NCI-H2227 treated with DMSO at 0.1 percent for 48 hours (cell line): ENCODE measurements at regions not wholly inside any gene's neighbourhood (a gene's known extent, or its start where the extent isn't known, plus 50 kb on each side); places are given as distances from the start of the nearest gene placed in this dataset.

Experiments
- DNase-seq: peaks from one replicate; lab custom pipeline; 2025; lab: John Stamatoyannopoulos, UW

DNA sequence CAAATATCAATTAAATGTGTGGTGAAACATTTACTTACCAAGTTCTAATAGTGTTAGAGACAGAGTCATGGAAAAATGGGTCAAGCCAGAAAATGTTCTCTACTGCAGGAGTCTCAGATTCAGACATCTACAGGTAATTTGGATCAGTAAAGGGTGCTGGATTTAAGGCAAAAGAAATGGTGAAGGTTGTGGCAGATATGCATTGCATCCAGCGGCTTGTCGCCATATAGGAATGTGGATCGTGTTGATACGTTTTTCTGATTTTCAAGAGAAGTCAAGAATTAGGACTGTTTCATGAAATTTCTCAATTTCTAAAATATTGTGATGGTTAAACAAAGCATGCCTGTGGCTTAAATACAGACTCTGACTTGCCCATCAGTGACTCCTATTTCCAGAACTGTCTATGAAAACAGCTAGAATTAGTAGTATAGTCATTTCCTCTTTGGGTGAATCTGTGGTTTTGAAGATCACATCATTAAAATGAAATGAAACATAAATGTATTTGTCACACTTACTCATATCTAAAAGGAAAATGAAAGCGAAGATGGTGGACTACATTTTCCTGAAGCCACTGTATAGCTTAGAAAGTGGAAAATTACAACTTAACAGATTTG, 110.1 kb upstream of the VEGFC start:
- DNase-seq = no peak

DNA sequence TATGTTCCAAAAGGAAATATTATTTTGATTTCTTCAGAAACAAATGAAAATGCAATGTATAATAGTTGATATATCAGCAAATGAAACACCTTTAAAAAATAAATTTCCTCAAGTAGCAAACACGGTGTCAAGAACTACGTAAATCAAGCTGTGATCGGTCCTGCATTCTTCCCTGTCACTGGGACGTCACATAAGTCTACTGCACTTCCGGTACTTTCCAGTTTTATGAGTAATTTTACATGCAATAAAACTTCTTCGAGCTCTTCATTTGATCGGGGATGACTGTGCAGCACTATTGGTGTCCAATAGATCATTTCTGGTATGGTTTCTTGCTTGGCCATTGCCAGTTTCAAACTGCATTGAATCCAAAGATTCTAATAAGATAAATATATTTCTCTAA, 114.0 kb upstream of the VEGFC start:
- no peak for DNase-seq

DNA sequence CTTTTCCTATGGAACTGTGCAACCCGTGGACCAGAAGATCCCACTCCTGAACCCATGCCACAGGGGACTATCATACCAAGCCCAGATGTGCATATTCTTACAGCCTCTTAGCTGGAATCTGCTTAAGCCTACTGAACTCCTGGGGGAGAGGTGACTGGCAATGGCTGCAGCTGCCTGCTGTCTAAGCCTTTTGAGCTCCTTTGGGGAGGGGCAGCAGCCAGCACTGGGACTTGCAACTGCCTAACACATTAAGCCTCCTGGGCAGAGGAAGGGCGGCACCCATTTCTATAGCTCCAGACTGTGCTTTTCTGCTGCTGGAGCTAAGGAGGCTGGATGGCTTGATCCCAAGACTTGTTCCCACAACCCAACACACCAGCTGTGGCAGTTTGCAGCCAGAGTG, 117.9 kb upstream of the VEGFC start:
- DNase-seq = no peak

DNA sequence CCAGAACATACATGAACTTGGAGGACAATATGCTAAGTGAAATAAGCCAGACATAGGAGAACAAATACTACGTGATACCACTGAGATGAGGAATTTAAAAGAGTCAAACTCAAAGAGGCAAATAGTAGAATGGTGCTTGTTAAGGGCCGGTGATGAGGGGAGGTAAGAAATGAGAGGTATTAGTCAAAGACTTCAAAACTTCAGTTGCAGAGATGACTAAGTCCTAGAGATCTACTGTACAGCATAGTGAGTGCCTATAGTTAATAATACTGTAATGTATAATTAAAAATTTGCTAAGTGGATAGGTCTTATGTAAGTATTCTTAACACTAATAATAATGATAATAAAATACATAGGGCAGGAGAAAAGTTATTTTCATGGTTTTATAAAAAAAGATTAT, 126.9 kb upstream of the VEGFC start:
- no peak for DNase-seq

DNA sequence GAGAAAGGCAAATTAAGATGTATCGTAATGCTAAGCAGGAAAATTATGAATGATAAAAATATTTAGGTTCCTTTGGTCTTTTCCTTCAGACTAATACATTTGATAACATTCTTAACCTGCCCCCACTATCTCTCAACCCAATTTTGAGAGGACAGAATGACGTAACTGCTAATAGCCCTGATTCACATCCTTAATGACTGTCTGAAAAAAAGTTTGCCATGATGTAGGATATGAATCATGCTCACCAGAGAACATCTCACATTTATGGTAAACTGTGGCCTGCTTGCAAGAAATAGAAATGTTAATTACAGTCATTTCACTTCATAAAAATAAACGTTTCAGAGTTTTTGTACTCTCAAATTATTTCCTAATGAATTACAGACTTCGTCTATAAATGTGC, 128.0 kb upstream of the VEGFC start:
- no peak for DNase-seq

DNA sequence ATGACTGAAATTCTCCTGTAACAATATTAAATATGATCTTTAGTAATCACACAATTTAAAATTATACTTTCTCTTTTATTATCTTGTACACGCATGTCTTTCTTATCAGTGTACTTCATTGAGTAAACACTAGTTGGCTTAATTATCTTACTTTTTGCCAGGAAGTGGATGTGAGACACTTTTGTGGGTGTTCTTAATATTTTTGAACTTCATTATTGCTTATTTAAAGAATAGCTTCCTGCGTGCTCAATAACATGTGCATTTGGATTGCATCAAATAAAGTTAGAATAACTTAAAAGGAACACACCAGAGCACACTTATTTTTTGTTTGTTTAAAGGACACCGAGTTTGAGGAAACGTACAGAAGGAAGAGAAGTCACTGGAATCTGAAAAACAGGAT, 128.5 kb upstream of the VEGFC start:
- DNase-seq = no peak

DNA sequence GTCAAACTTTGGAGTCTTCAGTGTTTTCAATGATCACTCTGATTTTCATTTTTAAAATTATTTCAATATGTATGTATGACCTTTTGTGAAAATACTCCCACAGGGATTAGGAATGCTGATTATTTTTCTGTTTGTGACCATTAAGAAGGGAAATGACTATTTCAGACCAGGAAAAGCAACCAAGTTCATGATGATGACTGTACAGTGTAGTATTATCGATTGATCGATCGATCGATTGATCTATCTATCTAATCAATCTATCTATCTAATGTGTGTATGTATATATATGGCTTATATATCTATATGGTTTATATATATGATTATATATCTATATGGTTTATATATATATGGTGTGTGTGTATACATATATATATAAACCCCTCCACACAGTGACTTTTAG, 131.5 kb upstream of the VEGFC start:
- DNase-seq = no peak

DNA sequence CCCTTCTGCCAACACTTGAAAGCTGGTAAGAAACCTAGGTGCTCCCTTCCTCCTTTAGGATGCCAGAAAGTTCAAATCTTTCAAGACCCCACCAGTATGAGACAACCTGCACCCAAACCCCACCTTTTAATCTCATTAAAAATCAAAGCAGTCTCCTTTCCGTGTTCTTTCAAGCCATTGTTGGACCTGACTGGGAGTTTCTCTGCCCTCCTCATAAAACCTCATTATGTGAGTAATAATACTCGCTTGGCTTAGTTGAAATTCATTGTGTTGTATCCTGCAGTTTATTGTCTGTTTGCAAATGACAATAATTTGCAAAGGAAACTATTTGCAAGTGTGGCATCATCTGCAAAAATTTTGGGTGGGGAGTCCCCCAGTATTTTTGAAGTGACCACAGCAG, 133.2 kb upstream of the VEGFC start:
- no peak for DNase-seq

DNA sequence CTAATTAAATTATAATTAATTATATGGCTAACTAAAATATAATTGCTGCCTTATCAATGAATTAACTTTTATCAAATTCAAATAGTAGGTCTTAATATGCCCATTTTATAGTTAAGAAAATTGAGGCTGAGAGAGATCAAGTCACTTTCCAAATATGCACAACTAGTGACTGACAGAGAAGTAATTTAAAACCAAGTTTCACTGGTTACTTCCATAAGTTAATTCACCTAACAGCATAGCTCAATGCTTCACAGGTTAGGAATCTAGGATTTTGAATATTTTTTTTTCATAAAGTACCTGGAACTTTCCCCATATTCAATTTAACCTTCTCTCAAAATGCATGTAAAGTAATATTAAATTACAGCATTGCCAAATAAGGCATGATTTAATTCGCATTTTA, 134.4 kb upstream of the VEGFC start:
- no peak for DNase-seq

DNA sequence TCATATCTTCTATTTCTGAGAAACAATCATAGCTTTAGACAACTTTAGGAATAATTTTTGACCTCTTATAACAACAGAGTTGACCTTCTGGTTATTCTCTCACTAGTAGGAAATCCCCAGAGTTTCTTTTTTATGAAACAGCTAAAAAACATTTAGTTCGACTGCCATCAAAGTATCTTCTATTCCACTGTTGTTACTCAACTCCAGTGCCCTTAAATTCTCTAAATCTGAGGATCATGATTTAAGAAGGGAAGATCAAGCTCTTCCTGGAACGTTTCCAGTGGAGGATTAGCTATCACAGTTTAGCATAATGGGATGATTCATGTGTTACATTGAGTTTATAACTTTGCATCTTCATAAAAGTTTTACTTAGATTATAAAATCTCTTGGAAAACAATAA, 134.9 kb upstream of the VEGFC start:
- DNase-seq = no peak

DNA sequence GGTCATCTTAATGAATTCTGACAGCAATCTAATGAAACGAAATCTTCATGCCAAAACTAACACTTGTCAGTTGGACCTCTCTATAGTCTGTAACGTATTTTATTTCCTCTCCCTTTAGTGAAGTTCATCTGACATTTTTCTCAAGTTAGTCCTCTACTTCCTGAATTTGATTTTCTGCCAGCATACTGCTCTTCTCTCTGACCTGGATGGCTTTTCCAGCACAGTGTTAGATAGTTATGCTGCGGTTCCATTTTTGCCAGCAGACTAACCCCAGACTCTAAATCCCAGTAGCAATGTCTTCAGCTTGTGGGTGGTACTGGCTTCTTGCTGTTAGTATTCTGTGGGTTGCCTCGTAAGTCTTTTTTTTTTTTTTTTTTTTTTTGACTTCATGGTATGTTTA, 146.7 kb upstream of the VEGFC start:
- DNase-seq = no peak

DNA sequence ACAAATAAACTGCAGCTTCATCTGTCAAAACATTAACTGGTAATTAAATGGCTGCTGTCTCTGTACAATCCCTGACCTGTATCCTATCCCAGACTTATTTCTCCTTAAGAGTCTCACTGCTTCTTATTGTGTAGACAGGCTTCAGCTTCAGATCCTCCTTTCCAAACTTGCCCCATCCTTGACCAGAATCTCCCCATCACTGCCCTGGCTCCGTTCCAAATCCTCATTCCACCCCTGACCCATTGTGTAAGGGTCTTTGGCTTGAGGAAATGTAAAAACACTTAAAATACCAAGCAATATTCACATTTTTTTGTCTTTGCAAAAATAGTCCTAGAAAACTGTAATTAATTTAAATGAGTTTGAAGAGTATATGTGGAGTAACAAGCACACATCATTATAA, 152.6 kb upstream of the VEGFC start:
- no peak for DNase-seq

DNA sequence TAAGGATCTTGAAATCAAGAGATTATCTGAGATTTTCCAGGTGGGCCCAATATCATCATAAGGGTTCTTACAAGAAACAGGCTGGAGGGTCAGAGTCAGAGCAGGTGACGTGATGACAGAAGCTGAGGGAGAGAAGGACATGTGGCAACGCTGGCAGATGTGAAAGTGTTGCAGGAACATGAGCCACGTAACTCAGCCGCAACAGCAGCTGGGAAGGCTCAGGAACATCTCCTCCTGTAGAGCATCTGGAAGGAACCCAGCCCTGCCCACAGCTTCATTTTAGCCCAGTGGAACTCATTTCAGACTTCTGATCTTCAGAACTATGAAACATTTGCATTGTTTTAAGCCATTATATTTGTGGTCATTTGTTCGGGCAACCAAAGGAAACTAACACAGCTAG, 156.3 kb upstream of the VEGFC start:
- DNase-seq = no peak

DNA sequence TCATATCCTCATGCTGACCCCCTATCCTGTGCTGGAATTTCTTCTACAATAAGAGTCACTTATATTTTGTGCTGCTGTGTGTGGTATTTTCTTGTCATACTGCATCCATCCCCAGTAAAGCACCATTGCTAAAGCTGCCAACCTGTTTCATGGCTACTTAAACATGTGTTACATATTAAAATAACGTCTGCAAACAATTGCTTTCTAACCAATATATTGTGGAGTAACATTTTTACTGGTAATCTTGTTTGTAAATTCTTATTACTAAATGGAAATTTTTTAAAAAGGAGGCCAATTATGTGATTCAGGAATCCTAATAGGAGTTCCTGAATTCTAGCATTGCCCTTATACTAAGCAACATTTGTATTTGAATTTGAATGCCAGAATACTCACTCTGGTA, 160.3 kb upstream of the VEGFC start:
- DNase-seq = no peak

DNA sequence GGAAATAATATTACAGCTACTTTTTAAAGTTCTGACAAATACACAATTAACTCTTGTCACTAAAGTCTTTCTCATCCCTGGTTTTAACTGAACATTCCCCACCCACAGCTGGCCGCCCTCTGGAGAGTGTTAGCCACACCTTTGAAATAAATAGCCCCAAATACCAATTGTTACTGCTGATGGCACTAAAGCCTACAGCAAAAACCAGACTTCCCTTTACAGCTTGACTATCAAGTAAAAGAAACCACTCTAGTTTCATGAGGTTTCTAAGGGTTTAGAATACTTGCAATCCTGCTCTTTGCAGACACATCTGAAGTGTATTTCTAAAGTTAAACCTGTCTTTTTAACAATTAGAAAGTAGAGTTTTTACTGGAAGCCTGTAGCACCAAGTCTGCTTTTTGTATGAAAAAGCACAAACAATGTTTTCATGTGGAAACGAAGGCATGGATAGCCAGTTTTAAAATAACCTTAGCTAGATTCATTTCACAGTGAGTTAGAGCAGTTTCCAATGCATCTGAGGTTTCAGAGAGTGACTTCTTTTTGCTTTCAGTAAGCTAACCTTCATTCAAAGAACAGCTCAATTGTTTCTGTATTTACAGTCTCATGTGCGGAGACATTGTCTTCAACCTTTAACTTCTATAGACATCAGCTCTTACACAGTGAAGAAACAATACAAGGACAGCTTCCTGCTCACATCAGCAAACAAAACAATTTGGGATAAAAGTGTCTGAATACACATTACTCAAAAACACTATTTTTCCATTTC, 164.8 kb upstream of the VEGFC start:
- no peak for DNase-seq

DNA sequence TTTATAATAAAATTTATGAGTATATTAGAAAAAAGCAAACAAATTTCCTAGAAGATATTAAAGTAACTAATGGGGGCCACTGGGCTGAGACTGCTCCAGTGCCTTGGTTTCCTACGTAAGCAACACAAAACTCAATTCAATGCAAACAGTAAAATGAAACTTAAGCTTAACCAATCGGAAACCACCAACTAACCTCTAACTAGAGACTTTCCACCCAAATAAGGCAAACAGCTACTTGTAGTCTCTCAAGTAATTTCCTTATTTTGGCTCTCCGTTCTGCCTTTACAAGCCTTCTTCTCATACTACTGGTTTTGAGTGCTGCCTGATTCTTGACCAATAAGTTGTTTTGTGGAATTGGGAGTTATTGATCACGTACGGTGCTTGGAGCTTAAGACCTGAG, 167.3 kb upstream of the VEGFC start:
- no peak for DNase-seq

DNA sequence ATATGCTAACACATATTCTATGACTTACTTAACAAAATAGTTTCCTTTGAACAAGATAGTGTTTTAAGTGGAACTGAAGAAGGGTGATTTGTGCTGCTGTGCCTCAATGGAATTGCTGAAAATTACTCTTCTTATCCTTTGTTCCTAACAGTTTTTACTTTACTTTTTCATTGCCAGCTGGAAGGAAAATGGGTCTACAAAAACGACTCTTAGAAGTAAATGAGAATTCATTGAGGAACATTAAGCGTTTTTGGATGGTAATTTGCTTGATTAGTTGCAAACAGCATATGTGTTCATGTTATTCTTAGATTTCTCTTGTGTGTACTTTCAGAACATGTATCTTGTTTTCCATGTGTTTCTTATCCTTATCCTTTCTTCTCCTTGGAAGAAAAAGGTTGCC, 170.4 kb upstream of the VEGFC start:
- no peak for DNase-seq

DNA sequence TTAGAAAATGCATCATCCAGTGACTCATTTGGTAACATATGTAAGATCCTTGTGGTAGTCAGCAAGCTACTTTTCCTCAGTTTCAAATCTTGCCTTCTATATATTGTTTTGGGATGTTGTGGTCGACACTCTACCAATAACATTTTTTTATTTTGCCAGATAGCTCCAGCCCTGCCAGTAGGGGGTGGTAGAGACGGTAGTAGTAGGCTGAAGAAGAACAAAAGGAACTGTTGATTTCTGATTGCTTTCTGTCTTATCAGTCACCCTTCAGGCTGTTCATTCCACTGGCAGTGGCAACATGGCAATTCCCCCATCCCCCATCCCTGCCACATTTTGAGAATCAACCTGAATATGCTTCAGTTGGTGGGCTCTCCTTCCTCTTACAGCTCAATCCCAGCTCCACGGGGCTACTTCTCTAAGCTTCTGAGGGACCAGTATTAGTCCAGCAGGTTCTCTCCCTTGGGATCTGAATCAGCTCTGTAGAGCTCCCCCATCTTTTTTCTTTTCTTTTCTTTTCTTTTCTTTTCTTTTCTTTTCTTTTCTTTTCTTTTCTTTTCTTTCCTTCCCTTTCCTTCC, 171.5 kb upstream of the VEGFC start:
- DNase-seq = no peak

DNA sequence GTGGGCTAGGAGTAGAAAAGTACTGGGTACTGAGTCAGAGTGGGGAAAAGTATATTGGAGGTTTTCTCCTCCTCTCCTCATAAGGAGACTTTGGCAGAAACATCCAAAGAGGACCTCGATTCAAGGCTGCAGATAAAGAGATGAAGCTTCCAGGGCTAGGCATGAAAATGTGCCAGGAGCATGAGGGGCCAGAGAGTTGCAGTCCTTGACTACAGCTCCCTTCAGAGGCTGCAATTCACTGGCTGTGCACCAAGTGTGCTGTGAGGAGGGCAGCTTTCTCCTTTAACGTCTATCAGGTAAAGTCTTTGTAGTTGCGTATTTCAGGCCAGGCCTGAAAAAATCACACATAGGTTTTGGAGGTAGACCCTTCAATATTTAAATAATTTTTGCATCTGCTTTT, 174.9 kb upstream of the VEGFC start:
- DNase-seq = no peak

DNA sequence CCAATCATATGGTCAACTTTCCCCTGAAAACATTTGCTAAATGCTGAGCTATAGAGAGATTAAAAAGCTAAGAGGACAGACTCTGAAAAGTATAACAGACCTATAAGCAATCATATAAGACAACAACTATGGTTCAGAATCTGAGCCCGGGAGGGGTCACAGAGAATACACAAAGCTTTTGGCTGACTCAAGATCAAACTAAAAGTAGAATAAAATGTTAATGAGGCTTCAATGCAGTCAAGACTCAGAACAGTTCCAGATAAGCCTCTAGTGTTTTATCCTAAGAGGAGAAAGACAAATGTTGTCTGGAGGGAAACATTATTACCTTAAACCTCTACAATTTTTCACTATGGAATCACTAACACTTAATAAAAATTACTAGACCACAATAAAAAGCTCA, 175.4 kb upstream of the VEGFC start:
- DNase-seq = no peak

DNA sequence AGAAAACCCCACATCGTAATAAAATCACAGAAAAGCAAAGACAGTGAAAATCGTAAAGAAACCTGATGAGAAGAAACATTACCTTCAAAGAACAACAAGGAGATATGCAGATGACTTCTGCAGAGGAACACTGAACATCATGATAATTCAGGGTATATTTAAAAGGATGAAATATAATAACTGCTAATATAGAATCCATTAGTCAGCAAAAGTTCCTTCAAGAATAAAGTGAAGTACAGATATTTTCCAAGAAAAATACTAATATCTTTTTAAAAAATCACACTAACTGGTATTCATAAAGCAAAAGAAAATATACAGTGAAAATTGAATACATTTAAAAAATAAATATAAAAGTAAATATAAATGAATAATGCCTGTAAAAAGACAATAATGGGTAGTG, 176.3 kb upstream of the VEGFC start:
- no peak for DNase-seq

DNA sequence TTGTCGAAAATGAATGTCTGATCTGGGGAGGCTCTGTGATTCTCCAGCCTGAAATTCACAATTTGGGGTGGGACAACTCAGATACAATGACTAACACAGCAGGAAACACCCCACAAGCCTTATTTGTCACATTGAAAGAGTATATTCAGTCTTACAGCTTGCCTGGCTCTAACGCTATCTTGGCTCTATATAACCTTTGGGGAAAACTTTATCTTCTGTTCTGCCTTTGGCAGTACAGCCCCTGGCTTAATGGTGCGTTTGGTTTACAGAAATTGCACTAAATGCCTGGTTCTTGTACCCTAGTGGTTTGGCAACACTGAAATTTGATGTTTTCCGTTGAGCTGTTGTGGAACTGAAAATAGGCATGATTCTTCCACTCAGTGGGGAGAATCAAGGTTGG, 178.1 kb upstream of the VEGFC start:
- no peak for DNase-seq

DNA sequence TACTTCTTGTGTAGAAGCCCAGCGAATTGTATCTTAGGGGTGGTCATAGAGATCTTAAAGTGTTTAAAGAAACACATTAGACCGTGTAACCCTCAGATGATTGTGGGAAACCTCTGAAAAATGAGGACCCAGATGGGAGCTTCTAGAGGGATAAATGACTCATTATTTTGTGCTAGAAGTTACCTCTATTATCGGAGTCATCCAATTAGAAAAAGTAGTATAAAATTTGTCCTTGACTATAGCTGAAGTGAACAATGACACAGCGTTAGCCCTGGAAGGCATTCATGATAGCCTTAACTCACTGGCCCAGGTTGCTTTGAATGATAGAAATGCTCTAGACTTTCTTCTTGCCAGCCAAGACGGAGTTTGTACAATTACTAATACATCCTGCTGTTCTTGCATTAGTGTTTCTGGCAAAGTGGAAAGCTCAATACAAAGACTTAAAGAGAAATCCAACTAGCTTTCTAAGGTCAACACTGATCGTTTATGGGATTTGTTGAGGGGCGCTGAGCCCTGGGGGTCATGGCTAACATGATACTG, 178.9 kb upstream of the VEGFC start:
- DNase-seq = no peak

DNA sequence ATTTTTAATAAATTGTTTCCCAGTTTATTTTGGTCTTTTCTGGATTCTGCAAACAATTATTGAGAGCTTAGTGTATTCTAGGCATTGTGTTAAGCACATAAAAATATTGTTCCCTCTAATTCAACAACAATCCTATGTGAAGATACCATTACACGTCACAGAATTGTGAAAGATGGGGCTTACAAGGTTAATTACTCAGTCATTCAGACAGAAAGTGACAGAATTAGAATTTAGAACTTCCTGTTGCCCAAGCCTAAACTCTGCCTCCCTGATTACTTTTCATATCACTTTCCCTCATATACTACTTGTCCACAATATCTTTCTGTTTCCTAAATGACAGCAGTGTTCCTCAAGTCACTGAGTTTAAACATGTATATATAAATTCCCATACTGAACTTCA, 186.7 kb upstream of the VEGFC start:
- no peak for DNase-seq
